Activated B cell treated with CpG ODN at 0.5 μM for 24 hours (primary cell): ENCODE measurements at regions not wholly inside any gene's neighbourhood (a gene's known extent, or its start where the extent isn't known, plus 50 kb on each side); places are given as distances from the start of the nearest gene placed in this dataset.
"Not testable (repeated sequence)": the region's sequence is repeated elsewhere in the genome, so short reads cannot be mapped to it uniquely, and the experiment has no call there.

Source experiments
- ATAC-seq: fragments of 200-7000 bp; cut with Tn5 transposase; one replicate; pipeline ENCODE4 v1.10.0; 2021; ENCODE audit warnings: low read depth, mild to moderate bottlenecking, moderate library complexity
- CTCF ChIA-PET: fragments of 350-600 bp; sonication (Branson Sonifier 250); formaldehyde crosslinking; loops from one replicate; lab custom pipeline; 2021; ENCODE audit warnings: antibody characterized with exemption; lab: Charles Lee
- POLR2A ChIA-PET: fragments of 350-600 bp; sonication (Branson Sonifier 250); formaldehyde crosslinking; loops from one replicate; lab custom pipeline; 2021; ENCODE audit warnings: antibody characterized with exemption; lab: Charles Lee
- DNase-seq: peaks from one replicate; pipeline ENCODE4 v3.0.0; 2022
- H3K27ac Mint-ChIP-seq: one replicate; pipeline ENCODE4 v1.8.0; 2020; ENCODE audit warnings: mixed read lengths
- H3K27me3 Mint-ChIP-seq: one replicate; pipeline ENCODE4 v1.8.0; 2021; ENCODE audit warnings: mixed read lengths
- H3K36me3 Mint-ChIP-seq: one replicate; pipeline ENCODE4 v1.8.0; 2021; ENCODE audit warnings: low read depth, mixed read lengths
- H3K4me1 Mint-ChIP-seq: one replicate; pipeline ENCODE4 v1.8.0; 2021; ENCODE audit warnings: mixed read lengths
- H3K4me3 Mint-ChIP-seq: one replicate; pipeline ENCODE4 v1.8.0; 2020; ENCODE audit warnings: mild to moderate bottlenecking, mixed read lengths
- H3K9me3 Mint-ChIP-seq: one replicate; pipeline ENCODE4 v1.8.0; 2020; ENCODE audit warnings: mixed read lengths
- CTCF ChIP-seq: fragments of 200-600 bp; IDR thresholded peaks from one replicate; pipeline ENCODE4 v1.8.0; 2022; ENCODE audit warnings: antibody characterized with exemption, mild to moderate bottlenecking
- intact Hi-C: fragments of 100-400 bp; cut with micrococcal nuclease; formaldehyde crosslinking; loops from one replicate; pipeline ENCODE4 v1.15.1; 2024

- CTCF ChIA-PET: no interaction called here
- no peaks in the 10 kb centered on the region for H3K9me3 Mint-ChIP-seq
- ATAC-seq: no peak
- no peak overlapping the region for H3K27ac Mint-ChIP-seq
- no peak overlapping the region for H3K4me3 Mint-ChIP-seq
- H3K36me3 Mint-ChIP-seq: no peaks in the 10 kb centered on the region
- DNase-seq: no peak
- H3K4me1 Mint-ChIP-seq: no peaks in the 10 kb centered on the region
- TF ChIP-seq CTCF: no peak
- POLR2A ChIA-PET: no interaction called here
- intact Hi-C loops: no loop called here
- no peaks in the 10 kb centered on the region for H3K27me3 Mint-ChIP-seq
Measured at GRCh38 chrX:121746105-121746504, 698.7 kb downstream of the GLUD2 start.

- H3K36me3 Mint-ChIP-seq, intact Hi-C loops, POLR2A ChIA-PET, ATAC-seq, H3K9me3 Mint-ChIP-seq, H3K27ac Mint-ChIP-seq, H3K4me3 Mint-ChIP-seq, CTCF ChIA-PET, DNase-seq, H3K4me1 Mint-ChIP-seq, H3K27me3 Mint-ChIP-seq: not testable (repeated sequence)
Measured at GRCh38 chrX:121753602-121754001, 706.2 kb downstream of the GLUD2 start.

GRCh38 chrX:121754301-121754700 is 706.9 kb downstream of the GLUD2 start:
- Mint-ChIP-seq H3K27me3 (no peaks in the 10 kb centered on the region), H3K9me3 (no peaks in the 10 kb centered on the region), H3K27ac (no peak overlapping the region), H3K36me3 (no peaks in the 10 kb centered on the region), H3K4me1 (no peaks in the 10 kb centered on the region), H3K4me3 (no peak overlapping the region)
- POLR2A ChIA-PET: no interaction called here
- intact Hi-C loops: no loop called here
- CTCF ChIA-PET: no interaction called here
- ATAC-seq: no peak
- TF ChIP-seq CTCF: no peak
- no peak for DNase-seq

- H3K9me3 Mint-ChIP-seq: no peaks in the 10 kb centered on the region
- no peaks in the 10 kb centered on the region for H3K27me3 Mint-ChIP-seq
- TF ChIP-seq CTCF: no peak
- DNase-seq (no peak), ATAC-seq (no peak)
- ChIA-PET CTCF (no interaction called here), POLR2A (no interaction called here)
- H3K27ac Mint-ChIP-seq: no peak overlapping the region
- intact Hi-C loops: no loop called here
- H3K36me3 Mint-ChIP-seq: no peaks in the 10 kb centered on the region
- no peak overlapping the region for H3K4me3 Mint-ChIP-seq
- no peaks in the 10 kb centered on the region for H3K4me1 Mint-ChIP-seq
Measured at GRCh38 chrX:121755541-121755940, 708.1 kb downstream of the GLUD2 start.

GRCh38 chrX:121761845-121762244 is 714.4 kb downstream of the GLUD2 start:
- intact Hi-C loops: no loop called here
- DNase-seq (no peak), ATAC-seq (no peak)
- Mint-ChIP-seq H3K27me3 (no peaks in the 10 kb centered on the region), H3K36me3 (no peaks in the 10 kb centered on the region), H3K4me1 (no peaks in the 10 kb centered on the region), H3K27ac (no peak overlapping the region), H3K4me3 (no peak overlapping the region), H3K9me3 (no peaks in the 10 kb centered on the region)
- POLR2A ChIA-PET: no interaction called here
- CTCF ChIA-PET: no interaction called here
- TF ChIP-seq CTCF: no peak

GRCh38 chrX:121763671-121764070 is 716.3 kb downstream of the GLUD2 start:
- Mint-ChIP-seq H3K27me3 (no peaks in the 10 kb centered on the region), H3K27ac (no peak overlapping the region), H3K4me1 (no peaks in the 10 kb centered on the region), H3K9me3 (no peaks in the 10 kb centered on the region), H3K4me3 (no peak overlapping the region), H3K36me3 (no peaks in the 10 kb centered on the region)
- TF ChIP-seq CTCF: no peak
- ChIA-PET CTCF (no interaction called here), POLR2A (no interaction called here)
- no peak for DNase-seq
- intact Hi-C loops: no loop called here
- no peak for ATAC-seq

GRCh38 chrX:121768210-121768609 is 720.8 kb downstream of the GLUD2 start:
- H3K4me3 Mint-ChIP-seq, POLR2A ChIA-PET, H3K27me3 Mint-ChIP-seq, H3K4me1 Mint-ChIP-seq, H3K9me3 Mint-ChIP-seq, H3K27ac Mint-ChIP-seq, H3K36me3 Mint-ChIP-seq, ATAC-seq, CTCF ChIA-PET, intact Hi-C loops, DNase-seq: not testable (repeated sequence)
